Breast epithelium (tissue), 3 donors: ENCODE measurements at regions not wholly inside any gene's neighbourhood (a gene's known extent, or its start where the extent isn't known, plus 50 kb on each side); places are given as distances from the start of the nearest gene placed in this dataset.

Source experiments
- CTCF ChIP-seq, 3 donors: fragments of 450-650 bp; IDR thresholded peaks; one replicate each; pipeline ENCODE4 v1.5.1; 2016 to 2017; ENCODE audit warnings: antibody characterized with exemption in 3 of 3, mild to moderate bottlenecking in 3 of 3, moderate library complexity in 3 of 3
- POLR2A ChIP-seq: fragments of 450-650 bp; IDR thresholded peaks from one replicate; pipeline ENCODE4 v1.6.1; 2016; ENCODE audit warnings: antibody characterized with exemption, mild to moderate bottlenecking, moderate library complexity
- POLR2AphosphoS5 ChIP-seq, 3 donors: sonication (generic); formaldehyde crosslinking; IDR thresholded peaks; one replicate each; pipeline ENCODE4 v1.6.1; 2017; ENCODE audit warnings: antibody characterized with exemption in 3 of 3

- no peak for TF ChIP-seq CTCF (IDR thresholded peaks at IDR 0.05)
- TF ChIP-seq POLR2A = no peak
- no peak for TF ChIP-seq POLR2AphosphoS5 (IDR thresholded peaks at IDR 0.05)
Observed at GRCh38 chr4:115850799-115851509, 737.5 kb upstream of the NDST4 start.
